Neuronal stem cell (in vitro differentiated cells): ENCODE measurements at regions not wholly inside any gene's neighbourhood (a gene's known extent, or its start where the extent isn't known, plus 50 kb on each side); places are given as distances from the start of the nearest gene placed in this dataset.

ENCODE experiments used
- DNase-seq: peaks from one replicate; pipeline ENCODE4 v3.0.0-alpha.2; 2013; ENCODE audit warnings: low spot score
- H2AFZ ChIP-seq: one replicate; pipeline ENCODE4 v1.6.1; 2013; ENCODE audit warnings: mild to moderate bottlenecking, low read length, inconsistent platforms
- H2AK5ac ChIP-seq: 2 replicates; pipeline ENCODE4 v1.6.1; 2013; ENCODE audit warnings: low read depth, mild to moderate bottlenecking, inconsistent platforms, low read length, moderate library complexity, mixed read lengths
- H2BK120ac ChIP-seq: 2 replicates; pipeline ENCODE4 v1.6.1; 2013; ENCODE audit warnings: low read depth, mild to moderate bottlenecking, inconsistent platforms, low read length, moderate library complexity, mixed read lengths
- H2BK12ac ChIP-seq: one replicate; pipeline ENCODE4 v1.6.1; 2013; ENCODE audit warnings: low read length, inconsistent platforms
- H2BK15ac ChIP-seq: 2 replicates; pipeline ENCODE4 v1.6.1; 2013; ENCODE audit warnings: mild to moderate bottlenecking, low read length, inconsistent platforms, mixed read lengths
- H2BK5ac ChIP-seq: one replicate; pipeline ENCODE4 v1.6.1; 2013; ENCODE audit warnings: inconsistent platforms, mild to moderate bottlenecking, low read length, moderate library complexity
- H3K14ac ChIP-seq: one replicate; pipeline ENCODE4 v1.6.1; 2013; ENCODE audit warnings: low read length, inconsistent platforms
- H3K18ac ChIP-seq: 2 replicates; pipeline ENCODE4 v1.6.1; 2013; ENCODE audit warnings: low read length, inconsistent platforms
- H3K23ac ChIP-seq: 2 replicates; pipeline ENCODE4 v1.6.1; 2013; ENCODE audit warnings: low read depth, mild to moderate bottlenecking, mixed read lengths, low read length, inconsistent platforms; ENCODE audit not compliant: poor library complexity
- H3K27ac ChIP-seq: replicated peaks from 3 replicates; pipeline ENCODE4 v1.5.1; 2013; ENCODE audit warnings: low read length, inconsistent platforms
- H3K27me3 ChIP-seq, 3 experiments: 2 replicates each; pipeline ENCODE4 v1.6.1; 2013; ENCODE audit warnings: low read length in 3 of 3, mild to moderate bottlenecking in 2 of 3, inconsistent platforms in 1 of 3, low read depth in 1 of 3, mixed read lengths in 1 of 3, moderate library complexity in 1 of 3; ENCODE audit not compliant: control insufficient read depth in 3 of 3, insufficient read depth in 3 of 3
- H3K36me3 ChIP-seq, 2 donors: replicated peaks in 1 of 2; 2 replicates each; pipeline ENCODE4 v1.6.1; 2013; ENCODE audit warnings: low read length in 2 of 2; ENCODE audit not compliant: control insufficient read depth in 2 of 2, insufficient read depth in 2 of 2
- H3K4ac ChIP-seq: 2 replicates; pipeline ENCODE4 v1.6.1; 2013; ENCODE audit warnings: inconsistent platforms, mild to moderate bottlenecking, low read length, moderate library complexity
- H3K4me1 ChIP-seq, 2 donors: 1 replicate in 1 of 2; 2 replicates in 1 of 2; pipeline ENCODE4 v1.6.1; 2013; ENCODE audit warnings: low read length in 2 of 2, low read depth in 1 of 2; ENCODE audit not compliant: control insufficient read depth in 2 of 2, insufficient read depth in 1 of 2
- H3K4me2 ChIP-seq: one replicate; pipeline ENCODE4 v1.6.1; 2013; ENCODE audit warnings: mild to moderate bottlenecking, low read length, inconsistent platforms; ENCODE audit not compliant: insufficient read depth, poor library complexity, severe bottlenecking
- H3K4me3 ChIP-seq, 2 donors: 2 replicates each; pipeline ENCODE4 v1.5.1; 2013; ENCODE audit warnings: low read length in 2 of 2, mild to moderate bottlenecking in 2 of 2, inconsistent platforms in 1 of 2, moderate library complexity in 1 of 2
- H3K79me1 ChIP-seq: one replicate; pipeline ENCODE4 v1.6.1; 2013; ENCODE audit warnings: low read depth, mild to moderate bottlenecking, inconsistent platforms, low read length, moderate library complexity
- H3K9ac ChIP-seq: one replicate; pipeline ENCODE4 v1.6.1; 2013; ENCODE audit warnings: mild to moderate bottlenecking, low read depth, low read length, inconsistent platforms; ENCODE audit not compliant: poor library complexity
- H3K9me3 ChIP-seq, 2 donors: replicated peaks in 1 of 2; 2 replicates each; pipeline versions ENCODE3 to v1.6.1; 2013; ENCODE audit warnings: low read length in 2 of 2, mild to moderate bottlenecking in 2 of 2, inconsistent platforms in 1 of 2, low read depth in 1 of 2, mixed read lengths in 1 of 2, moderate library complexity in 1 of 2; ENCODE audit not compliant: control insufficient read depth in 2 of 2, insufficient read depth in 1 of 2
- H4K8ac ChIP-seq: one replicate; pipeline ENCODE4 v1.6.1; 2013; ENCODE audit warnings: low read depth, mild to moderate bottlenecking, inconsistent platforms, low read length, moderate library complexity
- H4K91ac ChIP-seq: one replicate; pipeline ENCODE4 v1.6.1; 2013; ENCODE audit warnings: low read length, low read depth, mild to moderate bottlenecking, inconsistent platforms; ENCODE audit not compliant: poor library complexity
- WGBS, 2 donors: extraction: QIAGEN DNeasy Blood & Tissue Kit; methylation state at CpG; one replicate each; pipeline ENCODE4 v1.1.7; 2013; ENCODE audit warnings: missing lambda C conversion rate in 2 of 2, mixed read lengths in 1 of 2; ENCODE audit not compliant: insufficient read length in 2 of 2, insufficient replicate concordance in 1 of 2; ENCODE audit errors: extremely low coverage in 2 of 2; 5-methylcytosine and 5-hydroxymethylcytosine counted together

GRCh38 chr5:39491210-39491609 is 66.4 kb upstream of the DAB2 start:
- no peak overlapping the region for H4K91ac ChIP-seq
- H3K4me2 ChIP-seq: no peak overlapping the region

DNA sequence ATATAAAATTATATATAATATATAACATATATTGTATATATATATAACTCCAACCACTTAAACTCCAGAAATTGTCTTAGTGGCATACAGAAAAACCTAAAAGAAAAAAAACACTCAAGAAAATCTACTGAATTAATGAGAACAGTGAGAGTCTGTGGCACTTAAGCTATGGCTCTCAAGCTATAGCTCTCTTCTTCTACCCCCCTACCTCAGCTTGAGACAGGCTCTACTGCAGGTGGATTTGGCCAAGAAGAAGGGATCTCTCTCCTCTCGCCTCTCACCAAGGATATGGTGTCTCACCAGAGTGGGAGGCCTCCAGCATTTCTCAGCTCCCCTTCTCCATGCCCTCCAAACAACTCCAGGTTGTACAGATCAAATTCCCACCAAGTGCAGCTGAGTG is 64.5 kb upstream of the DAB2 start:
- H3K79me1 ChIP-seq: no peaks in the 10 kb centered on the region
- H2BK12ac ChIP-seq: no peak overlapping the region
- no peak overlapping the region for H2BK15ac ChIP-seq
- no peak overlapping the region for H2BK5ac ChIP-seq
- no peak overlapping the region for H2AK5ac ChIP-seq
- H3K36me3 ChIP-seq: no peaks in the 10 kb centered on the region
- H3K9me3 ChIP-seq: no peaks in the 10 kb centered on the region
- no peak overlapping the region for H4K91ac ChIP-seq
- H4K8ac ChIP-seq: no peak overlapping the region
- no CpG with 5 or more reads among the region's 1 CpG for WGBS, 2 donors
- no peak overlapping the region for H3K4ac ChIP-seq
- H2BK120ac ChIP-seq: no peak overlapping the region
- no peak overlapping the region for H3K4me3 ChIP-seq
- DNase-seq: no peak
- no peak overlapping the region for H3K18ac ChIP-seq
- H3K14ac ChIP-seq: no peak overlapping the region
- no peak overlapping the region for H2AFZ ChIP-seq
- no peak overlapping the region for H3K23ac ChIP-seq
- peaks cover 0 to 4% of the 10 kb centered on the region in 2 donors for H3K4me1 ChIP-seq
- H3K27ac ChIP-seq: no peak overlapping the region
- H3K27me3 ChIP-seq: no peaks in the 10 kb centered on the region
- no peak overlapping the region for H3K9ac ChIP-seq
- H3K4me2 ChIP-seq: no peak overlapping the region

More at GRCh38 chr5:39491210-39491609, 66.4 kb upstream of the DAB2 start:
- H3K9ac ChIP-seq: no peak overlapping the region
- H3K27me3 ChIP-seq: no peaks in the 10 kb centered on the region
- H3K9me3 ChIP-seq: no peaks in the 10 kb centered on the region
- no peak overlapping the region for H3K4me3 ChIP-seq
- H3K36me3 ChIP-seq: no peaks in the 10 kb centered on the region
- H3K14ac ChIP-seq: no peak overlapping the region
- no peak overlapping the region for H2AFZ ChIP-seq
- no peak overlapping the region for H3K4ac ChIP-seq
- H2BK120ac ChIP-seq: no peak overlapping the region
- H3K27ac ChIP-seq: no peak overlapping the region
- H3K4me1 ChIP-seq: no peaks in the 10 kb centered on the region
- H3K18ac ChIP-seq: no peak overlapping the region
- no CpG with 5 or more reads among the region's 1 CpG for WGBS, 2 donors
- no peak overlapping the region for H2BK5ac ChIP-seq
- no peak overlapping the region for H3K23ac ChIP-seq
- no peak overlapping the region for H2BK15ac ChIP-seq
- DNase-seq: no peak
- H4K8ac ChIP-seq: no peak overlapping the region
- no peaks in the 10 kb centered on the region for H3K79me1 ChIP-seq
- H2AK5ac ChIP-seq: no peak overlapping the region
- H2BK12ac ChIP-seq: no peak overlapping the region

DNA sequence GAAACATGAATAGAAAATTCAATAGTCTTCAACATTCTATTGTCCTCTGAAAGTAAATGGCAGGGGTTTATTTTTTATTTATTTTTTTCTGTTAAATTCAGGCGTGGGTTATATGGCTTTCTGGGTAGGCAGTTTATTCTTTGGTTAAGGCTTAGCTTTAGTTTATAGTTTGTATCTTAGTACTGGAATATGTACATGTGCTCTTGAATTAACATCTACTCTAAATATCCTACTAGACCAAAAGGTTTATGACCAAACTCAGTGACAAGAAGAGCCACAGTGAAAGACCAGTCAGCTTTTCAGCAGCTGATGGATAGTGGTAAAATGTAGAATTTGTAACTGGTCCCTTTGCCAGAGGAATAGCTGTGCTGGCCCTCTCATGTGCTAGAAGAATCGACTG is 62.0 kb upstream of the DAB2 start:
- no peak overlapping the region for H3K4me3 ChIP-seq
- no peak overlapping the region for H4K91ac ChIP-seq
- H2BK5ac ChIP-seq: no peak overlapping the region
- no peak overlapping the region for H2AK5ac ChIP-seq
- H3K23ac ChIP-seq: no peak overlapping the region
- H2BK12ac ChIP-seq: no peak overlapping the region
- H2BK15ac ChIP-seq: no peak overlapping the region
- no peaks in the 10 kb centered on the region for H3K9me3 ChIP-seq
- no CpG with 5 or more reads among the region's 2 CpGs for WGBS, 2 donors
- H2AFZ ChIP-seq: no peak overlapping the region
- H3K4me2 ChIP-seq: no peak overlapping the region
- H3K79me1 ChIP-seq: no peaks in the 10 kb centered on the region
- H3K4ac ChIP-seq: no peak overlapping the region
- H4K8ac ChIP-seq: no peak overlapping the region
- no peaks in the 10 kb centered on the region for H3K27me3 ChIP-seq
- H3K27ac ChIP-seq: no peak overlapping the region
- no peaks in the 10 kb centered on the region for H3K36me3 ChIP-seq
- no peak overlapping the region for H2BK120ac ChIP-seq
- H3K9ac ChIP-seq: no peak overlapping the region
- H3K14ac ChIP-seq: no peak overlapping the region
- H3K4me1 ChIP-seq: peaks cover 0 to 4% of the 10 kb centered on the region in 2 donors
- DNase-seq: no peak
- H3K18ac ChIP-seq: no peak overlapping the region

DNA sequence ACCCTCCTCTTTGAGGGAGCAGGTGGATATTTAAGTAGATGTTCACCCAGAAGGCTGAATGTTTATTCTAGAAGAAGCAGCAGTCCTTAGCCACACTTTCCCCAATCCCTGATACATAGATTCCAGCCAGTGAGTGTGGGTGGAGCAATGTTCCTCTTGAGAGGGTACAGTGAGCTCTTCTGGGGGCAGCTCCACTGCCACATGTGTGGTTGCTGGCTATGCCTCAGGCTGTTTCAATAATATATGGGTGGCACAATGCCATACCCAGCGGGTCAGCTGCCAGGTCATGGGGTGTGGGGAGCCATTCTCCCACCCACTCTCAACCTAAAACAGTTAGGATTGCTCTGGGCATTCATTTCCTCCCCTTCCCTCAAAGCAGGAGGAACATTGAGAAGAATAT is 61.6 kb upstream of the DAB2 start:
- Histone ChIP-seq H3K23ac (no peak overlapping the region), H3K4me2 (no peak overlapping the region), H2AK5ac (no peak overlapping the region), H3K18ac (no peak overlapping the region), H3K79me1 (no peaks in the 10 kb centered on the region), H3K36me3 (no peaks in the 10 kb centered on the region), H2BK15ac (no peak overlapping the region), H3K4ac (no peak overlapping the region), H3K9ac (no peak overlapping the region), H3K27me3 (no peaks in the 10 kb centered on the region), H2BK12ac (no peak overlapping the region), H3K4me1 (peaks cover 0 to 4% of the 10 kb centered on the region in 2 donors), H2BK120ac (no peak overlapping the region), H2AFZ (no peak overlapping the region), H3K27ac (no peak overlapping the region), H2BK5ac (no peak overlapping the region), H3K9me3 (no peaks in the 10 kb centered on the region), H3K14ac (no peak overlapping the region), H3K4me3 (no peak overlapping the region), H4K91ac (no peak overlapping the region), H4K8ac (no peak overlapping the region)
- no peak for DNase-seq
- WGBS, 2 donors: no CpG with 5 or more reads among the region's 1 CpG
